AG04450 (cell line): ENCODE measurements at regions not wholly inside any gene's neighbourhood (a gene's known extent, or its start where the extent isn't known, plus 50 kb on each side); places are given as distances from the start of the nearest gene placed in this dataset. TPM values are rescaled to one million over a fixed set of nuclear protein-coding genes. Genes with fewer than 3 reads are reported as not detected.
A peak's percentile ranks its signal among the peaks of the same experiment; 100 is the strongest.

Experiments used
- CTCF ChIA-PET: fragments of 300-600, 350-600 bp; formaldehyde crosslinking; extraction: SDS; loops from one replicate; lab custom pipeline; 2022; ENCODE audit warnings: antibody characterized with exemption, inconsistent platforms; lab: Charles Lee
- POLR2A ChIA-PET: fragments of 350-600 bp; formaldehyde crosslinking; extraction: SDS; loops from one replicate; lab custom pipeline; 2021; ENCODE audit warnings: antibody characterized with exemption, inconsistent platforms; lab: Yijun Ruan, JAX
- DNase-seq: peaks from one replicate; pipeline ENCODE4 v3.0.0-alpha.2; 2011; ENCODE audit warnings: low read depth, low spot score
- H3K27ac ChIP-seq: one replicate; pipeline ENCODE4 v1.5.1; 2012; ENCODE audit warnings: low read depth, low read length, control low read depth
- H3K27me3 ChIP-seq: one replicate; pipeline ENCODE4 v1.6.0; 2012; ENCODE audit warnings: low read length; ENCODE audit not compliant: control insufficient read depth, insufficient read depth
- H3K4me3 ChIP-seq: 2 replicates; pipeline ENCODE4 v1.5.1; 2011; ENCODE audit warnings: mild to moderate bottlenecking, low read depth, low read length, control low read depth
- H3K9me3 ChIP-seq: 2 replicates; pipeline ENCODE4 v1.5.1; 2012; ENCODE audit warnings: low read length; ENCODE audit not compliant: control insufficient read depth, insufficient read depth
- CTCF ChIP-seq: IDR thresholded peaks from 2 replicates; pipeline ENCODE4 v1.5.1; 2011; ENCODE audit warnings: low read depth, low read length, control low read depth, inconsistent platforms
- small RNA-seq: library from RNA; depleted of rRNA; stranded (forward); fragments of <200 nt; gene quantifications from one replicate; pipeline ENCODE3, GENCODE V24; 2012; ENCODE audit warnings: low read depth; ENCODE audit not compliant: insufficient read length

GRCh38 chr21:17461014-17461413, 51.8 kb upstream of the CXADR start:
- DNase-seq, result peak; percentile 61
- ChIA-PET CTCF (no interaction called here), POLR2A (no interaction called here)
- Histone ChIP-seq H3K4me3 (no peak overlapping the region), H3K27me3 (no peaks in the 10 kb centered on the region), H3K27ac (no peak overlapping the region), H3K9me3 (no peaks in the 10 kb centered on the region)
- TF ChIP-seq CTCF, result no peak

- no peak for TF ChIP-seq CTCF
- CTCF ChIA-PET, result no interaction called here
- no peak overlapping the region for H3K4me3 ChIP-seq
- POLR2A ChIA-PET, result no interaction called here
- no peaks in the 10 kb centered on the region for H3K9me3 ChIP-seq
- H3K27me3 ChIP-seq, result no peaks in the 10 kb centered on the region
- no peak for DNase-seq
- peak overlapping the region; percentile 25 for H3K27ac ChIP-seq
These were observed 51.3 kb upstream of the CXADR start for GRCh38 chr21:17461582-17461981.

- Histone ChIP-seq H3K9me3 (no peaks in the 10 kb centered on the region), H3K4me3 (no peak overlapping the region), H3K27me3 (no peaks in the 10 kb centered on the region), H3K27ac (no peak overlapping the region)
- ChIA-PET POLR2A (no interaction called here), CTCF (no interaction called here)
- DNase-seq, result no peak
- TF ChIP-seq CTCF, result no peak
These were observed 50.4 kb upstream of the CXADR start for GRCh38 chr21:17462276-17462981.

Small RNAs in the stretch of these regions (small RNA-seq; reads per million reads assigned to genes)
- gene MIR125B2, result 57.0 reads per million, percentile 86 among the genes with 10 or more reads in this experiment
- 3,476 reads per million, percentile 97 among the genes with 10 or more reads in this experiment for gene MIR99A
- 691 reads per million, percentile 95 among the genes with 10 or more reads in this experiment for gene MIRLET7C
- gene RNU1-98P, result not detected
- gene RNU6-113P, result not detected
- gene RNU6-426P, result not detected
- gene SNORD74B, result not detected
